Body of pancreas (tissue), 4 donors: ENCODE measurements at regions not wholly inside any gene's neighbourhood (a gene's known extent, or its start where the extent isn't known, plus 50 kb on each side); places are given as distances from the start of the nearest gene placed in this dataset.

Experiments used
- ATAC-seq: fragments of 150-250 bp; one replicate; pipeline ENCODE4 v1.9.1; 2016
- DNase-seq, 4 donors: peaks; one replicate each; pipeline ENCODE4 v3.0.0-alpha.2; 2019
- H3K27ac ChIP-seq, 4 donors: fragments of 200-600 bp; sonication (generic); 1 replicate in 3 of 4; 2 replicates in 1 of 4; pipeline versions ENCODE4 v1.5.1 to v1.6.1; 2016 to 2019; ENCODE audit warnings: mild to moderate bottlenecking in 1 of 4, mixed read lengths in 1 of 4, moderate library complexity in 1 of 4
- H3K27me3 ChIP-seq, 2 donors: fragments of 200-600 bp; sonication (generic); one replicate each; pipeline ENCODE4 v1.6.0; 2016; ENCODE audit warnings: mild to moderate bottlenecking in 1 of 2
- H3K36me3 ChIP-seq, 2 donors: fragments of 200-600 bp; sonication (generic); replicated peaks in 1 of 2; 2 replicates each; pipeline ENCODE4 v1.5.1; 2016; ENCODE audit warnings: low read depth in 2 of 2; ENCODE audit not compliant: insufficient read depth in 1 of 2
- H3K4me1 ChIP-seq: fragments of 200-600 bp; sonication (generic); one replicate; pipeline ENCODE4 v1.6.0; 2016
- H3K4me3 ChIP-seq, 2 donors: fragments of 200-600 bp; sonication (generic); 1 replicate in 1 of 2; 2 replicates in 1 of 2; pipeline ENCODE4 v1.5.1; 2016 to 2019
- H3K9me3 ChIP-seq, 3 donors: fragments of 200-600 bp; sonication (generic); 1 replicate in 2 of 3; 2 replicates in 1 of 3; pipeline ENCODE4 v1.5.1; 2016
- CTCF ChIP-seq, 7 experiments: fragments of 450-650 bp in 4 of 7; fragments of 200-600 bp in 3 of 7; sonication (generic) in 3 of 7; IDR thresholded peaks; one replicate each; pipeline ENCODE4 v1.5.1; 2016 to 2019; ENCODE audit warnings: antibody characterized with exemption in 7 of 7
- POLR2A ChIP-seq, 3 donors: fragments of 450-650 bp; IDR thresholded peaks; one replicate each; pipeline ENCODE4 v1.6.1; 2016; ENCODE audit warnings: antibody characterized with exemption in 3 of 3, mild to moderate bottlenecking in 2 of 3
- WGBS, 2 donors: methylation state at CpG; one replicate each; pipeline ENCODE4 v1.1.5; 2017; 5-methylcytosine and 5-hydroxymethylcytosine counted together
- intact Hi-C: fragments of 100-400 bp; cut with DNase I; formaldehyde crosslinking; loops from one replicate; pipeline ENCODE4 v1.15.1; 2023

GRCh38 chr2:183533021-183533420 lies 408.8 kb downstream of the NUP35 start:
- no peak for DNase-seq
- Histone ChIP-seq H3K9me3 (no peaks in the 10 kb centered on the region), H3K4me3 (no peak overlapping the region), H3K27ac (no peak overlapping the region), H3K27me3 (no peaks in the 10 kb centered on the region), H3K4me1 (no peaks in the 10 kb centered on the region), H3K36me3 (no peaks in the 10 kb centered on the region)
- TF ChIP-seq CTCF (IDR thresholded peaks at IDR 0.05): no peak
- no peak for TF ChIP-seq POLR2A (IDR thresholded peaks at IDR 0.05)
- 61 to 63% methylated on average over 2 of the region's 2 CpGs for WGBS, 2 donors
- ATAC-seq: no peak
- intact Hi-C loops: no loop called here

- Histone ChIP-seq H3K27me3 (no peaks in the 10 kb centered on the region), H3K27ac (no peak overlapping the region), H3K9me3 (no peaks in the 10 kb centered on the region), H3K4me1 (no peaks in the 10 kb centered on the region), H3K36me3 (no peaks in the 10 kb centered on the region), H3K4me3 (no peak overlapping the region)
- no peak for ATAC-seq
- TF ChIP-seq CTCF (IDR thresholded peaks at IDR 0.05): no peak
- TF ChIP-seq POLR2A (IDR thresholded peaks at IDR 0.05): no peak
- intact Hi-C loops: no loop called here
- WGBS, 2 donors: 67 to 88% methylated on average over 3 of the region's 3 CpGs
- no peak for DNase-seq
Measured at GRCh38 chr2:183536290-183536689, 412.0 kb downstream of the NUP35 start.

GRCh38 chr2:183536714-183537113 lies 412.5 kb downstream of the NUP35 start:
- no peaks in the 10 kb centered on the region for H3K27me3 ChIP-seq
- no peaks in the 10 kb centered on the region for H3K9me3 ChIP-seq
- H3K36me3 ChIP-seq: no peaks in the 10 kb centered on the region
- TF ChIP-seq POLR2A (IDR thresholded peaks at IDR 0.05): no peak
- no peak for TF ChIP-seq CTCF (IDR thresholded peaks at IDR 0.05)
- H3K4me3 ChIP-seq: no peak overlapping the region
- no peak for DNase-seq
- ATAC-seq: no peak
- no peak overlapping the region for H3K27ac ChIP-seq
- no peaks in the 10 kb centered on the region for H3K4me1 ChIP-seq
- intact Hi-C loops: no loop called here
- WGBS, 2 donors: 85 to 91% methylated on average over 3 of the region's 3 CpGs

GRCh38 chr2:183541766-183542165 lies 417.5 kb downstream of the NUP35 start:
- intact Hi-C loops: no loop called here
- TF ChIP-seq POLR2A (IDR thresholded peaks at IDR 0.05) (no peak), CTCF (IDR thresholded peaks at IDR 0.05) (no peak)
- WGBS, 2 donors: 78 to 88% methylated on average over 6 of the region's 6 CpGs
- H3K4me3 ChIP-seq: no peak overlapping the region
- no peak overlapping the region for H3K27ac ChIP-seq
- DNase-seq (no peak), ATAC-seq (no peak)
- H3K27me3 ChIP-seq: no peaks in the 10 kb centered on the region
- no peaks in the 10 kb centered on the region for H3K9me3 ChIP-seq
- H3K4me1 ChIP-seq: no peaks in the 10 kb centered on the region
- no peaks in the 10 kb centered on the region for H3K36me3 ChIP-seq

GRCh38 chr2:183542606-183543005 lies 418.4 kb downstream of the NUP35 start:
- H3K9me3 ChIP-seq: no peaks in the 10 kb centered on the region
- no peaks in the 10 kb centered on the region for H3K27me3 ChIP-seq
- ATAC-seq (no peak), DNase-seq (no peak)
- H3K4me1 ChIP-seq: no peaks in the 10 kb centered on the region
- no peaks in the 10 kb centered on the region for H3K36me3 ChIP-seq
- TF ChIP-seq POLR2A (IDR thresholded peaks at IDR 0.05): no peak
- H3K4me3 ChIP-seq: no peak overlapping the region
- 66 to 71% methylated on average over 3 of the region's 3 CpGs for WGBS, 2 donors
- H3K27ac ChIP-seq: no peak overlapping the region
- intact Hi-C loops: no loop called here
